ENCODE measurements at regions not wholly inside any gene's neighbourhood (a gene's known extent, or its start where the extent isn't known, plus 50 kb on each side); places are given as distances from the start of the nearest gene placed in this dataset.
"Not testable (repeated sequence)": the region's sequence is repeated elsewhere in the genome, so short reads cannot be mapped to it uniquely, and the experiment has no call there.

GRCh38 chr18:59799383-59800015 lies 100.3 kb upstream of the PMAIP1 start:
- DNase-seq = no peak

- no peak for DNase-seq
These were observed 98.7 kb upstream of the CCBE1 start for GRCh38 chr18:59795882-59796281.

GRCh38 chr18:59792353-59792752 lies 95.1 kb upstream of the CCBE1 start:
- DNase-seq = no peak

- not testable (repeated sequence) for DNase-seq
These were observed 93.2 kb upstream of the CCBE1 start for GRCh38 chr18:59790346-59790936.

GRCh38 chr18:59788791-59789106 lies 91.5 kb upstream of the CCBE1 start:
- no peak for DNase-seq

GRCh38 chr18:59787998-59788790 lies 91.0 kb upstream of the CCBE1 start:
- peak; percentile 13 for DNase-seq

GRCh38 chr18:59784694-59785093 lies 87.5 kb upstream of the CCBE1 start:
- DNase-seq = no peak

GRCh38 chr18:59783138-59783537 lies 85.9 kb upstream of the CCBE1 start:
- peak; percentile 69 for DNase-seq

- peak; percentile 42 for DNase-seq
These were observed 82.8 kb upstream of the CCBE1 start for GRCh38 chr18:59779979-59780378.

- no peak for DNase-seq
These were observed 81.2 kb upstream of the CCBE1 start for GRCh38 chr18:59778434-59778833.

- no peak for DNase-seq
These were observed 80.4 kb upstream of the CCBE1 start for GRCh38 chr18:59777636-59778035.

GRCh38 chr18:59769129-59769865 lies 72.1 kb upstream of the CCBE1 start:
- DNase-seq = no peak

GRCh38 chr18:59768409-59768808 lies 71.2 kb upstream of the CCBE1 start:
- no peak for DNase-seq

- DNase-seq = no peak
These were observed 70.5 kb upstream of the CCBE1 start for GRCh38 chr18:59767732-59768131.

- no peak for DNase-seq
These were observed 68.1 kb upstream of the CCBE1 start for GRCh38 chr18:59765343-59765742.

GRCh38 chr18:59764281-59764680 lies 67.1 kb upstream of the CCBE1 start:
- no peak for DNase-seq

- no peak for DNase-seq
These were observed 66.4 kb upstream of the CCBE1 start for GRCh38 chr18:59763541-59764136.

- no peak for DNase-seq
These were observed 63.7 kb upstream of the CCBE1 start for GRCh38 chr18:59760619-59761600.

GRCh38 chr18:59760212-59760611 lies 63.0 kb upstream of the CCBE1 start:
- DNase-seq = no peak

- DNase-seq = no peak
These were observed 61.6 kb upstream of the CCBE1 start for GRCh38 chr18:59758837-59759236.

GRCh38 chr18:59758106-59758505 lies 60.9 kb upstream of the CCBE1 start:
- no peak for DNase-seq

- no peak for DNase-seq
These were observed 55.4 kb upstream of the CCBE1 start for GRCh38 chr18:59752666-59753065.

Measured in dermis blood vessel endothelial cell (primary cell).